CD4-positive, alpha-beta T cell treated with Interleukin-17A for 1 hour (primary cell): ENCODE measurements at regions not wholly inside any gene's neighbourhood (a gene's known extent, or its start where the extent isn't known, plus 50 kb on each side); places are given as distances from the start of the nearest gene placed in this dataset.

Experiments used
- DNase-seq: peaks from one replicate; pipeline ENCODE4 v3.0.0-alpha.2; 2020

GRCh38 chr2:145652571-145653545 lies 1132.9 kb upstream of the ZEB2 start:
- no peak for DNase-seq

GRCh38 chr2:145652036-145652435 lies 1132.1 kb upstream of the ZEB2 start:
- DNase-seq = no peak

GRCh38 chr2:145650226-145650625 lies 1130.3 kb upstream of the ZEB2 start:
- no peak for DNase-seq

- no peak for DNase-seq
Measured at GRCh38 chr2:145649061-145649460, 1129.1 kb upstream of the ZEB2 start.

GRCh38 chr2:145644820-145645302 lies 1124.9 kb upstream of the ZEB2 start:
- DNase-seq = no peak

GRCh38 chr2:145638675-145639074 lies 1118.8 kb upstream of the ZEB2 start:
- no peak for DNase-seq

GRCh38 chr2:145635706-145636427 lies 1115.9 kb upstream of the ZEB2 start:
- DNase-seq = no peak

GRCh38 chr2:145631561-145631960 lies 1111.6 kb upstream of the ZEB2 start:
- no peak for DNase-seq

- no peak for DNase-seq
Measured at GRCh38 chr2:145626301-145626700, 1106.4 kb upstream of the ZEB2 start.

- no peak for DNase-seq
Measured at GRCh38 chr2:145625111-145625510, 1105.2 kb upstream of the ZEB2 start.

- no peak for DNase-seq
Measured at GRCh38 chr2:145623136-145623535, 1103.2 kb upstream of the ZEB2 start.

- DNase-seq = no peak
Measured at GRCh38 chr2:145622285-145622684, 1102.4 kb upstream of the ZEB2 start.

- DNase-seq = no peak
Measured at GRCh38 chr2:145617906-145618305, 1098.0 kb upstream of the ZEB2 start.

GRCh38 chr2:145617420-145617819 lies 1097.5 kb upstream of the ZEB2 start:
- DNase-seq = no peak

- no peak for DNase-seq
Measured at GRCh38 chr2:145615626-145616025, 1095.7 kb upstream of the ZEB2 start.

- no peak for DNase-seq
Measured at GRCh38 chr2:145609951-145610350, 1090.0 kb upstream of the ZEB2 start.

- no peak for DNase-seq
Measured at GRCh38 chr2:145601361-145601925, 1081.5 kb upstream of the ZEB2 start.

GRCh38 chr2:145600811-145601210 lies 1080.9 kb upstream of the ZEB2 start:
- DNase-seq = no peak

- DNase-seq = no peak
Measured at GRCh38 chr2:145599756-145600155, 1079.8 kb upstream of the ZEB2 start.

- DNase-seq = no peak
Measured at GRCh38 chr2:145598434-145598833, 1078.5 kb upstream of the ZEB2 start.

- DNase-seq = no peak
Measured at GRCh38 chr2:145597809-145598208, 1077.9 kb upstream of the ZEB2 start.

GRCh38 chr2:145597006-145597405 lies 1077.1 kb upstream of the ZEB2 start:
- DNase-seq = no peak

- DNase-seq = no peak
Measured at GRCh38 chr2:145596416-145596815, 1076.5 kb upstream of the ZEB2 start.

- DNase-seq = no peak
Measured at GRCh38 chr2:145595296-145595695, 1075.4 kb upstream of the ZEB2 start.
